H9 (cell line): ENCODE measurements at regions not wholly inside any gene's neighbourhood (a gene's known extent, or its start where the extent isn't known, plus 50 kb on each side); places are given as distances from the start of the nearest gene placed in this dataset.

ENCODE experiments used
- DNase-seq: peaks from one replicate; pipeline ENCODE4 v3.0.0-alpha.2; 2017
- H2AFZ ChIP-seq: one replicate; pipeline ENCODE4 v1.6.1; 2013; ENCODE audit warnings: mild to moderate bottlenecking, low read length, control low read depth, moderate library complexity
- H2AK5ac ChIP-seq: 2 replicates; pipeline ENCODE4 v1.6.1; 2013; ENCODE audit warnings: low read length, control low read depth, mixed read lengths; ENCODE audit not compliant: insufficient read length
- H2BK120ac ChIP-seq: one replicate; pipeline ENCODE4 v1.6.1; 2013; ENCODE audit warnings: low read depth, mild to moderate bottlenecking, low read length, control low read depth, inconsistent platforms; ENCODE audit not compliant: poor library complexity, severe bottlenecking
- H2BK12ac ChIP-seq: 2 replicates; pipeline ENCODE4 v1.6.1; 2013; ENCODE audit warnings: low read length, control low read depth, mixed read lengths, low read depth; ENCODE audit not compliant: insufficient read length
- H2BK15ac ChIP-seq: 2 replicates; pipeline ENCODE4 v1.6.1; 2013; ENCODE audit warnings: low read depth, low read length, control low read depth
- H2BK20ac ChIP-seq: one replicate; pipeline ENCODE4 v1.6.1; 2013; ENCODE audit warnings: low read depth, mild to moderate bottlenecking, low read length, control low read depth, inconsistent platforms; ENCODE audit not compliant: poor library complexity, severe bottlenecking
- H2BK5ac ChIP-seq: 2 replicates; pipeline ENCODE4 v1.6.1; 2013; ENCODE audit warnings: low read length, control low read depth, mixed read lengths; ENCODE audit not compliant: insufficient read length
- H3K14ac ChIP-seq: 2 replicates; pipeline ENCODE4 v1.6.1; 2013; ENCODE audit warnings: low read length, control low read depth; ENCODE audit not compliant: insufficient read depth
- H3K18ac ChIP-seq: 2 replicates; pipeline ENCODE4 v1.6.1; 2013; ENCODE audit warnings: low read depth, mild to moderate bottlenecking, mixed read lengths, low read length, control low read depth; ENCODE audit not compliant: insufficient read length
- H3K23ac ChIP-seq: 2 replicates; pipeline ENCODE4 v1.6.1; 2013; ENCODE audit warnings: low read length, control low read depth, mixed read lengths, low read depth; ENCODE audit not compliant: insufficient read length
- H3K23me2 ChIP-seq: 2 replicates; pipeline ENCODE4 v1.6.1; 2013; ENCODE audit warnings: low read depth, mild to moderate bottlenecking, mixed read lengths, low read length, control low read depth; ENCODE audit not compliant: insufficient read length, poor library complexity, severe bottlenecking
- H3K27ac ChIP-seq: 2 replicates; pipeline ENCODE4 v1.5.1; 2013; ENCODE audit warnings: low read length, control low read depth, mixed read lengths, low read depth; ENCODE audit not compliant: insufficient read length
- H3K27me3 ChIP-seq: 2 replicates; pipeline ENCODE4 v1.6.1; 2013; ENCODE audit warnings: low read length, control low read depth, inconsistent platforms; ENCODE audit not compliant: insufficient read depth
- H3K4ac ChIP-seq: 2 replicates; pipeline ENCODE4 v1.6.1; 2013; ENCODE audit warnings: low read depth, mild to moderate bottlenecking, control low read depth, inconsistent platforms, low read length, moderate library complexity
- H3K4me1 ChIP-seq: 2 replicates; pipeline ENCODE4 v1.6.1; 2013; ENCODE audit warnings: low read length, control low read depth, inconsistent platforms; ENCODE audit not compliant: insufficient read depth
- H3K4me2 ChIP-seq: 2 replicates; pipeline ENCODE4 v1.6.1; 2013; ENCODE audit warnings: low read length, control low read depth, mixed read lengths; ENCODE audit not compliant: insufficient read length, insufficient read depth
- H3K56ac ChIP-seq: 2 replicates; pipeline ENCODE4 v1.6.1; 2013; ENCODE audit warnings: low read depth, mild to moderate bottlenecking, mixed read lengths, low read length, control low read depth; ENCODE audit not compliant: insufficient read length
- H3K79me1 ChIP-seq: 2 replicates; pipeline ENCODE4 v1.6.1; 2013; ENCODE audit warnings: low read depth, mild to moderate bottlenecking, moderate library complexity, low read length, control low read depth, inconsistent platforms; ENCODE audit not compliant: insufficient read depth, poor library complexity, severe bottlenecking
- H3K79me2 ChIP-seq: 2 replicates; pipeline ENCODE4 v1.6.1; 2013; ENCODE audit warnings: low read length, control low read depth, inconsistent platforms; ENCODE audit not compliant: insufficient read depth
- H3K9ac ChIP-seq: 2 replicates; pipeline ENCODE4 v1.6.1; 2013; ENCODE audit warnings: low read length, control low read depth, mixed read lengths; ENCODE audit not compliant: insufficient read length; ENCODE audit errors: extremely low read depth
- H3K9me3 ChIP-seq: one replicate; pipeline ENCODE4 v1.6.1; 2013; ENCODE audit warnings: low read depth, low read length, inconsistent platforms; ENCODE audit not compliant: control insufficient read depth
- H3T11ph ChIP-seq: one replicate; pipeline ENCODE4 v1.6.1; 2013; ENCODE audit warnings: mild to moderate bottlenecking, low read length, control low read depth, inconsistent platforms
- H4K20me1 ChIP-seq: one replicate; pipeline ENCODE4 v1.6.1; 2013; ENCODE audit not compliant: control insufficient read depth, insufficient read length, insufficient read depth
- H4K5ac ChIP-seq: 2 replicates; pipeline ENCODE4 v1.6.1; 2013; ENCODE audit warnings: low read depth, mild to moderate bottlenecking, mixed read lengths, low read length, control low read depth; ENCODE audit not compliant: insufficient read length
- H4K8ac ChIP-seq: replicated peaks from 2 replicates; pipeline ENCODE4 v1.6.1; 2013; ENCODE audit warnings: low read length, control low read depth, mixed read lengths, low read depth; ENCODE audit not compliant: insufficient read length
- H4K91ac ChIP-seq: 2 replicates; pipeline ENCODE4 v1.6.1; 2013; ENCODE audit warnings: low read depth, mild to moderate bottlenecking, moderate library complexity, mixed read lengths, low read length, control low read depth; ENCODE audit not compliant: insufficient read length
- H3K27ac Mint-ChIP-seq, 3 experiments: 2 replicates in 2 of 3; 3 replicates in 1 of 3; pipeline ENCODE4 v1.8.0; 2020 to 2021; ENCODE audit warnings: mixed read lengths in 3 of 3, mild to moderate bottlenecking in 1 of 3, moderate library complexity in 1 of 3
- H3K27me3 Mint-ChIP-seq: 2 replicates; pipeline ENCODE4 v1.8.0; 2021; ENCODE audit warnings: low read depth, mild to moderate bottlenecking, moderate library complexity, mixed read lengths
- H3K36me3 Mint-ChIP-seq, 3 experiments: 2 replicates in 2 of 3; 3 replicates in 1 of 3; pipeline ENCODE4 v1.8.0; 2020 to 2021; ENCODE audit warnings: low read depth in 3 of 3, mixed read lengths in 3 of 3; ENCODE audit not compliant: insufficient read depth in 1 of 3
- H3K4me1 Mint-ChIP-seq, 2 experiments: 2 replicates each; pipeline ENCODE4 v1.8.0; 2020; ENCODE audit warnings: mixed read lengths in 2 of 2
- H3K4me3 Mint-ChIP-seq, 2 experiments: 2 replicates in 1 of 2; 3 replicates in 1 of 2; pipeline ENCODE4 v1.8.0; 2020 to 2021; ENCODE audit warnings: mild to moderate bottlenecking in 2 of 2, mixed read lengths in 2 of 2, moderate library complexity in 1 of 2
- H3K9me3 Mint-ChIP-seq, 2 experiments: 2 replicates in 1 of 2; 3 replicates in 1 of 2; pipeline ENCODE4 v1.8.0; 2020; ENCODE audit warnings: mild to moderate bottlenecking in 2 of 2, mixed read lengths in 2 of 2, moderate library complexity in 1 of 2
- WGBS: extraction: QIAGEN DNeasy Blood & Tissue Kit; methylation state at CpG from one replicate; pipeline ENCODE4 v1.1.7; 2013; ENCODE audit warnings: missing lambda C conversion rate, low lambda C conversion rate, mixed read lengths; ENCODE audit not compliant: insufficient read length; ENCODE audit errors: extremely low coverage; 5-methylcytosine and 5-hydroxymethylcytosine counted together
- TF ChIP-seq, protein P1 (sequence below): fragments of 200-600 bp; sonication (generic); conservative IDR thresholded peaks from 3 replicates; pipeline ENCODE4 v1.8.0; 2021; ENCODE audit warnings: antibody characterized with exemption, mild to moderate bottlenecking

DNA sequence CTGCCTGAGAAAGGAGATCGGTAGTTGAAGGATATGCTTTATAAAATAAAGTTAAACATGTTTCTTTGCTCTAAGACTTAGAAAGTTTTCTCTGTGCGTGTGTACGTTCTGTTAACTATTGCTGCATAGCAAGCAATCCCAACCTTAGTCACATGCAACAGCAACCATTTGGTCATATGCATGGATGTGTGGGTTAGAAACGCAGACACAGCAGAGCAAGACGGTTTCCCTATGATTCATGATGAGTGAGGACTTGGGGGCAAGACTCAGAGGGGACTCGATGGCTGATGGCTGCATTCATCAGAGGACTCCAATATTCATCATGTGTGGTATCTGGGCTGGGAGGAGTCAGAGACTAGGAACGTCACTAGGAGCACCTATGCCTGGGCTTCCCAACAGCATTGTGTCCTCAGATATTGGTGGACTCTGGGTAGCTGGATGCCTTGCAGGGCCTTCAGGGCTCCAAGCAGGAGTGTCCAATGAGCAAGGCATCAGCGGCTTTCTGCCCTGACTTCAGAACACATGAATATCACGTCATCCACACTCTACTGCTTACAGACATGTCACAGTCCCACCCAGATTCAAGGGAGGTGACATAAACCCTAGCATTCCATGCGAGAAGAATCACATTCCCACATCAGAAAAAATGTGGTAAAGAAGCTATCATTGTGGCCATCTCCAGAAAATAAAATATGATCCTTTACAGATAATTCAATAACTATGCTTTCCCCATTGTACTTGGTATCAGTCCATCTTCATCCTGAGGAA, 731.2 kb downstream of the TNS3 start:
- no peak overlapping the region for H4K5ac ChIP-seq
- H2BK5ac ChIP-seq: no peak overlapping the region
- TF ChIP-seq, protein P1, sequence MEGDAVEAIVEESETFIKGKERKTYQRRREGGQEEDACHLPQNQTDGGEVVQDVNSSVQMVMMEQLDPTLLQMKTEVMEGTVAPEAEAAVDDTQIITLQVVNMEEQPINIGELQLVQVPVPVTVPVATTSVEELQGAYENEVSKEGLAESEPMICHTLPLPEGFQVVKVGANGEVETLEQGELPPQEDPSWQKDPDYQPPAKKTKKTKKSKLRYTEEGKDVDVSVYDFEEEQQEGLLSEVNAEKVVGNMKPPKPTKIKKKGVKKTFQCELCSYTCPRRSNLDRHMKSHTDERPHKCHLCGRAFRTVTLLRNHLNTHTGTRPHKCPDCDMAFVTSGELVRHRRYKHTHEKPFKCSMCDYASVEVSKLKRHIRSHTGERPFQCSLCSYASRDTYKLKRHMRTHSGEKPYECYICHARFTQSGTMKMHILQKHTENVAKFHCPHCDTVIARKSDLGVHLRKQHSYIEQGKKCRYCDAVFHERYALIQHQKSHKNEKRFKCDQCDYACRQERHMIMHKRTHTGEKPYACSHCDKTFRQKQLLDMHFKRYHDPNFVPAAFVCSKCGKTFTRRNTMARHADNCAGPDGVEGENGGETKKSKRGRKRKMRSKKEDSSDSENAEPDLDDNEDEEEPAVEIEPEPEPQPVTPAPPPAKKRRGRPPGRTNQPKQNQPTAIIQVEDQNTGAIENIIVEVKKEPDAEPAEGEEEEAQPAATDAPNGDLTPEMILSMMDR: no peak
- H3K14ac ChIP-seq: no peak overlapping the region
- WGBS: no CpG with 5 or more reads among the region's 10 CpGs
- no peaks in the 10 kb centered on the region for H3K27me3 ChIP-seq
- Mint-ChIP-seq H3K9me3 (no peaks in the 10 kb centered on the region), H3K4me1 (no peaks in the 10 kb centered on the region), H3K27ac (no peak overlapping the region), H3K27me3 (no peaks in the 10 kb centered on the region), H3K4me3 (no peak overlapping the region), H3K36me3 (no peaks in the 10 kb centered on the region)
- no peak overlapping the region for H3K4me2 ChIP-seq
- H2BK12ac ChIP-seq: no peak overlapping the region
- H2AK5ac ChIP-seq: no peak overlapping the region
- no peak for DNase-seq
- no peak overlapping the region for H2AFZ ChIP-seq
- no peak overlapping the region for H2BK20ac ChIP-seq
- no peaks in the 10 kb centered on the region for H3K9me3 ChIP-seq
- H3K23me2 ChIP-seq: no peaks in the 10 kb centered on the region
- H3K56ac ChIP-seq: no peak overlapping the region
- H3K4me1 ChIP-seq: no peaks in the 10 kb centered on the region
- H3K18ac ChIP-seq: no peak overlapping the region
- no peak overlapping the region for H3T11ph ChIP-seq
- no peak overlapping the region for H3K23ac ChIP-seq
- H4K20me1 ChIP-seq: no peaks in the 10 kb centered on the region
- no peak overlapping the region for H3K9ac ChIP-seq
- no peak overlapping the region for H2BK120ac ChIP-seq
- H2BK15ac ChIP-seq: no peak overlapping the region
- no peaks in the 10 kb centered on the region for H3K79me1 ChIP-seq
- H3K79me2 ChIP-seq: no peaks in the 10 kb centered on the region
- H4K91ac ChIP-seq: no peak overlapping the region
- no peak overlapping the region for H3K27ac ChIP-seq
- H3K4ac ChIP-seq: no peak overlapping the region
- H4K8ac ChIP-seq: no peak overlapping the region
